Neural cell (in vitro differentiated cells): ENCODE measurements at regions not wholly inside any gene's neighbourhood (a gene's known extent, or its start where the extent isn't known, plus 50 kb on each side); places are given as distances from the start of the nearest gene placed in this dataset.

ENCODE experiments used
- EP300 ChIP-seq: fragments of 450-650 bp; conservative IDR thresholded peaks from 2 replicates; pipeline ENCODE4 v1.6.1; 2014; ENCODE audit warnings: antibody characterized with exemption, mild to moderate bottlenecking, moderate library complexity; ENCODE audit not compliant: poor library complexity, severe bottlenecking
- POLR2AphosphoS5 ChIP-seq: IDR thresholded peaks from 2 replicates; pipeline ENCODE4 v1.6.1; 2012
- TF ChIP-seq, protein P1 (sequence below): fragments of 450-650 bp; IDR thresholded peaks from 2 replicates; pipeline ENCODE4 v1.5.1; 2014; ENCODE audit warnings: antibody characterized with exemption, mild to moderate bottlenecking, moderate library complexity; ENCODE audit not compliant: poor library complexity, severe bottlenecking

DNA sequence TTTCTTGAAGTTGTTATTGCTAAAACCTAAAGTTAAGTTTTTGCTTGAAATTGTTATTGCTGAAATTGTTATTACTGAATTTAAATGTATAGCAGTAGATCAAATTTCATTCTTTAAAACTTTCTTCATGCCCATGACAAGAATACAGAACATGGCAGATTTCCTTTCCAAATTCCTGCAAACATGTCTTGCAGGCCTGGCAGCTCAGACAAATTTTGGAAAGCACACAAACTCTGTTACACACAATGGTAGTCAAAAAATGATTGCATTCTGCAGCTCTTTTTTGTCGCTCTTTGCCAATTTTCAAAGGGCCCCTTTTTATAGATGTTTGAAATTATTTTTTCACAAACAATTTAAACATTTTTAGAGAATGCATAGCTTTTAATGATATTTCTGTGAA is 1292.3 kb upstream of the B3GALT2 start:
- TF ChIP-seq, protein P1, sequence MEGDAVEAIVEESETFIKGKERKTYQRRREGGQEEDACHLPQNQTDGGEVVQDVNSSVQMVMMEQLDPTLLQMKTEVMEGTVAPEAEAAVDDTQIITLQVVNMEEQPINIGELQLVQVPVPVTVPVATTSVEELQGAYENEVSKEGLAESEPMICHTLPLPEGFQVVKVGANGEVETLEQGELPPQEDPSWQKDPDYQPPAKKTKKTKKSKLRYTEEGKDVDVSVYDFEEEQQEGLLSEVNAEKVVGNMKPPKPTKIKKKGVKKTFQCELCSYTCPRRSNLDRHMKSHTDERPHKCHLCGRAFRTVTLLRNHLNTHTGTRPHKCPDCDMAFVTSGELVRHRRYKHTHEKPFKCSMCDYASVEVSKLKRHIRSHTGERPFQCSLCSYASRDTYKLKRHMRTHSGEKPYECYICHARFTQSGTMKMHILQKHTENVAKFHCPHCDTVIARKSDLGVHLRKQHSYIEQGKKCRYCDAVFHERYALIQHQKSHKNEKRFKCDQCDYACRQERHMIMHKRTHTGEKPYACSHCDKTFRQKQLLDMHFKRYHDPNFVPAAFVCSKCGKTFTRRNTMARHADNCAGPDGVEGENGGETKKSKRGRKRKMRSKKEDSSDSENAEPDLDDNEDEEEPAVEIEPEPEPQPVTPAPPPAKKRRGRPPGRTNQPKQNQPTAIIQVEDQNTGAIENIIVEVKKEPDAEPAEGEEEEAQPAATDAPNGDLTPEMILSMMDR = no peak
- TF ChIP-seq POLR2AphosphoS5 = no peak
- no peak for TF ChIP-seq EP300
